ENCODE measurements at regions not wholly inside any gene's neighbourhood (a gene's known extent, or its start where the extent isn't known, plus 50 kb on each side); places are given as distances from the start of the nearest gene placed in this dataset.

GRCh38 chr10:3946234-3947229, 161.5 kb upstream of the KLF6 start:
- Histone ChIP-seq H3K4me3 (no peak overlapping the region), H3K27me3 (no peaks in the 10 kb centered on the region), H3K9me3 (ENCODE audit: low read depth) (no peaks in the 10 kb centered on the region), H2AFZ (no peak overlapping the region), H4K20me1 (ENCODE audit: insufficient read depth, poor library complexity, severe bottlenecking) (no peaks in the 10 kb centered on the region), H3K79me2 (no peaks in the 10 kb centered on the region), H3K36me3 (replicated peaks; ENCODE audit: insufficient read depth, low read depth) (no peaks in the 10 kb centered on the region), H3K27ac (peak overlapping the region; percentile 23), H3K9me2 (replicated peaks; ENCODE audit: insufficient read depth) (no peaks in the 10 kb centered on the region), H3K4me1 (ENCODE audit: insufficient read depth) (no peaks in the 10 kb centered on the region), H3K4me2 (no peak overlapping the region)
- no peak for DNase-seq (ENCODE audit: low spot score)
- 75% methylated on average over 9 of the region's 9 CpGs for WGBS (ENCODE audit: low lambda C conversion rate, missing lambda C conversion rate)
- TF ChIP-seq EZH2phosphoT487 (IDR thresholded peaks at IDR 0.05; ENCODE audit: low read depth, severe bottlenecking, unreplicated experiment) (no peak), CTCF (IDR thresholded peaks at IDR 0.05; ENCODE audit: poor library complexity) (no peak), EZH2 (IDR thresholded peaks at IDR 0.05; ENCODE audit: borderline replicate concordance) (no peak)

GRCh38 chr10:3945026-3945425, 160.0 kb upstream of the KLF6 start:
- Histone ChIP-seq H3K4me3 (no peak overlapping the region), H3K9me2 (replicated peaks; ENCODE audit: insufficient read depth) (no peaks in the 10 kb centered on the region), H3K9me3 (ENCODE audit: low read depth) (no peaks in the 10 kb centered on the region), H3K27ac (no peak overlapping the region), H3K27me3 (no peaks in the 10 kb centered on the region), H4K20me1 (ENCODE audit: insufficient read depth, poor library complexity, severe bottlenecking) (no peaks in the 10 kb centered on the region), H3K79me2 (no peaks in the 10 kb centered on the region), H3K36me3 (replicated peaks; ENCODE audit: insufficient read depth, low read depth) (no peaks in the 10 kb centered on the region), H3K4me1 (ENCODE audit: insufficient read depth) (no peaks in the 10 kb centered on the region), H2AFZ (no peak overlapping the region), H3K4me2 (no peak overlapping the region)
- WGBS (ENCODE audit: low lambda C conversion rate, missing lambda C conversion rate) = 82% methylated on average over 5 of the region's 5 CpGs
- TF ChIP-seq EZH2 (IDR thresholded peaks at IDR 0.05; ENCODE audit: borderline replicate concordance) = no peak
- TF ChIP-seq EZH2phosphoT487 (IDR thresholded peaks at IDR 0.05; ENCODE audit: low read depth, severe bottlenecking, unreplicated experiment) = no peak
- TF ChIP-seq CTCF (IDR thresholded peaks at IDR 0.05; ENCODE audit: poor library complexity) = no peak
- no peak for DNase-seq (ENCODE audit: low spot score)

GRCh38 chr10:3944591-3944990, 159.6 kb upstream of the KLF6 start:
- Histone ChIP-seq H3K9me3 (ENCODE audit: low read depth) (no peaks in the 10 kb centered on the region), H3K4me3 (no peak overlapping the region), H2AFZ (no peak overlapping the region), H3K36me3 (replicated peaks; ENCODE audit: insufficient read depth, low read depth) (no peaks in the 10 kb centered on the region), H3K9me2 (replicated peaks; ENCODE audit: insufficient read depth) (no peaks in the 10 kb centered on the region), H3K4me2 (no peak overlapping the region), H3K4me1 (ENCODE audit: insufficient read depth) (no peaks in the 10 kb centered on the region), H3K27me3 (no peaks in the 10 kb centered on the region), H4K20me1 (ENCODE audit: insufficient read depth, poor library complexity, severe bottlenecking) (no peaks in the 10 kb centered on the region), H3K79me2 (no peaks in the 10 kb centered on the region), H3K27ac (no peak overlapping the region)
- no peak for TF ChIP-seq EZH2 (IDR thresholded peaks at IDR 0.05; ENCODE audit: borderline replicate concordance)
- no peak for TF ChIP-seq EZH2phosphoT487 (IDR thresholded peaks at IDR 0.05; ENCODE audit: low read depth, severe bottlenecking, unreplicated experiment)
- no peak for TF ChIP-seq CTCF (IDR thresholded peaks at IDR 0.05; ENCODE audit: poor library complexity)
- DNase-seq (ENCODE audit: low spot score) = no peak
- 93% methylated on average over 2 of the region's 2 CpGs for WGBS (ENCODE audit: low lambda C conversion rate, missing lambda C conversion rate)
